ENCODE measurements at regions not wholly inside any gene's neighbourhood (a gene's known extent, or its start where the extent isn't known, plus 50 kb on each side); places are given as distances from the start of the nearest gene placed in this dataset.

DNA sequence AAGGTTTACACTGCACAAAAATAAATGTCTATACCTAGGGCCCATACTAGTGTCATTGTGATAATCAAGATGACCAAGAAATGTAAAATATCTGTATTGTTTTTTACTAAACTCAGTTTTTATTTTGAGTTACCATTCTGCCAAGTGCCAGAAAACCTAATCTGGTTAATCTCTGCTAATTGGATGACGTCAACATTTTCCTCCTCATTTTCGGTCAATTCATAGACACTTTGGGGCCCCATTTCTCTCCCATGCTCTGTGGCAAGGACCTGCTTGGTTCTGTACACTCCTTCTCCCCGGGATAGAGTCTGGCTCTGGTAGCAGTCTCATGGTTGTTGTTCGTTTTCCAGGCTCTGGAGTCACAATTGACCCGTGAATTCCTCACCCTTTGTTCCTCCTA is 186.5 kb upstream of the TCF4 start:
- TF ChIP-seq ZNF274 (IDR thresholded peaks at IDR 0.05; ENCODE audit: low read depth, low read length) (no peak), YY1 (IDR thresholded peaks at IDR 0.05; ENCODE audit: insufficient read depth, insufficient read length) (no peak)
